Lung (tissue), 11 donors: ENCODE measurements at regions not wholly inside any gene's neighbourhood (a gene's known extent, or its start where the extent isn't known, plus 50 kb on each side); places are given as distances from the start of the nearest gene placed in this dataset.
"Not testable (repeated sequence)": the region's sequence is repeated elsewhere in the genome, so short reads cannot be mapped to it uniquely, and the experiment has no call there.

ENCODE experiments used
- ATAC-seq: fragments of 200-7000 bp; cut with Tn5 transposase; one replicate; pipeline ENCODE4 v1.9.1; 2020; ENCODE audit warnings: moderate number of reproducible peaks; ENCODE audit not compliant: insufficient read depth, low FRiP score
- DNase-seq, 3 donors: peaks; one replicate each; pipeline ENCODE4 v3.0.0-alpha.2; 2013 to 2017
- H3K27ac ChIP-seq, 2 donors: one replicate each; pipeline ENCODE4 v1.5.1; 2013; ENCODE audit warnings: mild to moderate bottlenecking in 2 of 2, moderate library complexity in 2 of 2, control low read depth in 1 of 2, inconsistent platforms in 1 of 2, low read depth in 1 of 2, low read length in 1 of 2
- H3K27me3 ChIP-seq, 3 donors: one replicate each; pipeline ENCODE4 v1.5.1; 2013; ENCODE audit warnings: low read length in 2 of 3; ENCODE audit not compliant: control insufficient read depth in 3 of 3, insufficient read depth in 3 of 3
- H3K36me3 ChIP-seq, 4 donors: one replicate each; pipeline ENCODE4 v1.5.1; 2013; ENCODE audit warnings: low read length in 4 of 4, mild to moderate bottlenecking in 1 of 4, moderate library complexity in 1 of 4; ENCODE audit not compliant: control insufficient read depth in 4 of 4, insufficient read depth in 4 of 4
- H3K4me1 ChIP-seq, 5 donors: one replicate each; pipeline ENCODE4 v1.5.1; 2013; ENCODE audit warnings: low read length in 5 of 5, mild to moderate bottlenecking in 2 of 5, moderate library complexity in 1 of 5; ENCODE audit not compliant: control insufficient read depth in 5 of 5, insufficient read depth in 5 of 5
- H3K4me3 ChIP-seq: one replicate; pipeline ENCODE4 v1.5.1; 2013; ENCODE audit warnings: mild to moderate bottlenecking, control low read depth, moderate library complexity
- H3K9ac ChIP-seq, 2 donors: one replicate each; pipeline ENCODE4 v1.5.1; 2013; ENCODE audit warnings: low read length in 2 of 2, control low read depth in 1 of 2; ENCODE audit not compliant: insufficient read depth in 1 of 2
- H3K9me3 ChIP-seq, 4 donors: one replicate each; pipeline ENCODE4 v1.5.1; 2013; ENCODE audit warnings: low read length in 3 of 4, mild to moderate bottlenecking in 1 of 4, moderate library complexity in 1 of 4; ENCODE audit not compliant: control insufficient read depth in 4 of 4, insufficient read depth in 3 of 4
- WGBS, 2 donors: extraction: QIAGEN DNeasy Blood & Tissue Kit; methylation state at CpG; one replicate each; pipeline ENCODE4 v1.1.7; 2013; 5-methylcytosine and 5-hydroxymethylcytosine counted together
- TF ChIP-seq, protein P1 (sequence below): IDR thresholded peaks from 2 replicates; pipeline ENCODE4 v1.5.1; 2012; ENCODE audit warnings: mild to moderate bottlenecking; ENCODE audit errors: control extremely low read depth, extremely low read depth
- donor health status: control.
- donor health status: control.
- donor health status: Bipolar disorder and iron deficiency.
- donor health status: healthy.
- donor health status: DM: yes; HTN: yes; CAD: no.

DNA sequence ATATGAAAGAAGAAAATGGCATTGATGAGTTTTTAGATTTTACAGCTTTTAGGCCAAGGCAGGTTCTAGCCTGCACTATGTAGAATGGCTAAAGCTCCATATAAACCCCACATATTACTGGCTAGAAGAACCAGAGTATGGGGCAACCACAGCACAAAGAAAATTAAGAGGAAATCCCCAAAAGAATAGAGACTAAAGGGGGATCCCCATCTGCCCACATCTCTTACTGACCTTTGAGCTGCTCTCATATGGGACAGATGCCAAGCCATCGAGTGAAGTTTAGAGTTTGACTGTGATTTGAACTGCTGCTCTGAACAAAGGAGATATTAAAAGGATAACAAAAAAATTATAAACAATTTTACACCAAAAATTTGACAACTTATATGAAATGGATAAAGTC lies 102.2 kb upstream of the HAO2 start:
- ATAC-seq = no peak
- TF ChIP-seq, protein P1, sequence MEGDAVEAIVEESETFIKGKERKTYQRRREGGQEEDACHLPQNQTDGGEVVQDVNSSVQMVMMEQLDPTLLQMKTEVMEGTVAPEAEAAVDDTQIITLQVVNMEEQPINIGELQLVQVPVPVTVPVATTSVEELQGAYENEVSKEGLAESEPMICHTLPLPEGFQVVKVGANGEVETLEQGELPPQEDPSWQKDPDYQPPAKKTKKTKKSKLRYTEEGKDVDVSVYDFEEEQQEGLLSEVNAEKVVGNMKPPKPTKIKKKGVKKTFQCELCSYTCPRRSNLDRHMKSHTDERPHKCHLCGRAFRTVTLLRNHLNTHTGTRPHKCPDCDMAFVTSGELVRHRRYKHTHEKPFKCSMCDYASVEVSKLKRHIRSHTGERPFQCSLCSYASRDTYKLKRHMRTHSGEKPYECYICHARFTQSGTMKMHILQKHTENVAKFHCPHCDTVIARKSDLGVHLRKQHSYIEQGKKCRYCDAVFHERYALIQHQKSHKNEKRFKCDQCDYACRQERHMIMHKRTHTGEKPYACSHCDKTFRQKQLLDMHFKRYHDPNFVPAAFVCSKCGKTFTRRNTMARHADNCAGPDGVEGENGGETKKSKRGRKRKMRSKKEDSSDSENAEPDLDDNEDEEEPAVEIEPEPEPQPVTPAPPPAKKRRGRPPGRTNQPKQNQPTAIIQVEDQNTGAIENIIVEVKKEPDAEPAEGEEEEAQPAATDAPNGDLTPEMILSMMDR = no peak
- H3K4me1 ChIP-seq = no peaks in the 10 kb centered on the region
- no peaks in the 10 kb centered on the region for H3K27me3 ChIP-seq
- H3K4me3 ChIP-seq = no peak overlapping the region
- peaks cover 0 to 2% (median 0%) of the 10 kb centered on the region in 4 donors for H3K9me3 ChIP-seq
- H3K9ac ChIP-seq = no peak overlapping the region
- WGBS, 2 donors = 63 to 79% methylated on average over 1 of the region's 1 CpG
- DNase-seq = no peak
- H3K36me3 ChIP-seq = no peaks in the 10 kb centered on the region
- no peak overlapping the region for H3K27ac ChIP-seq

DNA sequence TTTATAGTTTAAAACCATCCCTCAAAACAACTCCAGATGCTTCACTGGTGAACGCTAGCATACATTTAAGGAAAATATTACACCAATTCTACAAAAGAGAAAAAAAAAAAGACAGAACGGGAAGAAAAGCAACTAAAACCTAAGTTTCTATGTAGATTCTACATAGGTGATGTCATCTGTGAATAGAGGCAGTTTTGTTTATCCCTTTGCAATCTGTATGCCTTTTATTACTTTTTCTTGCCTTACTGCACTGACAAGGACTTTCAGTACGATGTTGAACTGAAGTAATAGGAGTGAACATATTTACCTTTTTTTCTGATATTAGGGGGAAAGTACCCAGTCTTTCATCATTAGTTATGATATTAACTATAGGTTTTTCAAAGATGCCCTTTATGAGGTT lies 101.7 kb upstream of the HAO2 start:
- H3K27me3 ChIP-seq = no peaks in the 10 kb centered on the region
- no peak for DNase-seq
- no peaks in the 10 kb centered on the region for H3K4me1 ChIP-seq
- H3K4me3 ChIP-seq = no peak overlapping the region
- peaks cover 0 to 2% (median 0%) of the 10 kb centered on the region in 4 donors for H3K9me3 ChIP-seq
- TF ChIP-seq, protein P1 = no peak
- WGBS, 2 donors = 80 to 89% methylated on average over 3 of the region's 3 CpGs
- no peaks in the 10 kb centered on the region for H3K36me3 ChIP-seq
- no peak for ATAC-seq
- no peak overlapping the region for H3K9ac ChIP-seq
- H3K27ac ChIP-seq = no peak overlapping the region

DNA sequence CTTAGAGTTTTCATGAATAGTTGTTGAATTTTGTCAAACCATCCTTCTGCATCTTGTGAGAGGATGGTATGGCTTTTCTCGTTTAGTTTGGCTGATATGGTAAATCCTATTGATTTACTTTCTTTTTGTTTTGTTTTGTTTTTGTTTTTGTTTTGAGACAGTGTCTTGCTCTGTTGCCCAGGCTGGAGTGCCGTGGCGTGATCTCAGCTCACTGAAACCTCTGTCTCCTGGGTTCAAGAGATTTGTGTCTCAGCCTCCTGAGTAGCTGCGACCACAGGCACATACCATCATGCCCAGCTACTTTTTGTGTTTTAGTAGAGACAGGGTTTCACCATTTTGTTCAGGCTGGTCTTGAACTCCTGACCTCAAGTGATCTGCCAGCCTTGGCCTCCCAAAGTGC lies 101.3 kb upstream of the HAO2 start:
- ATAC-seq, H3K4me3 ChIP-seq, DNase-seq, H3K9me3 ChIP-seq, H3K27me3 ChIP-seq, H3K4me1 ChIP-seq, H3K9ac ChIP-seq, H3K36me3 ChIP-seq, H3K27ac ChIP-seq: not testable (repeated sequence)
- 91 to 93% methylated on average over 4 of the region's 4 CpGs for WGBS, 2 donors

DNA sequence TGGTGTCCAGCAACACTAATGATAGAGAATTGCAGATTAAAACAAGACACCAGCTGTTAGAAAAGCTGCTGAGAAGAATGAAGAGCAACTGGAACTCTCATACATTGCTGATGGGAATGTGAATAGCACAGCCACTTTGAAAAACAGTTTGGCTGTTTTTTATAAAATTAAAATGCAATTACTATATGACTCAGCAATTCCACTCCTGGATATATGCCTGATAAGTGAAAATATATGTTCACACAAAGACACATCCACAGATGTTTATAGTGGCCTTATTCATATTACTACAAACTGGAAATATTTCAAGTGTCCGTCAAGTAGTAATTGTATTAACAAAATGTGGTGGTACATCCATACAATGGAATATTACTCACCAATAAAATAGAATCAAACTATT lies 99.7 kb upstream of the HAO2 start:
- H3K9ac ChIP-seq = no peak overlapping the region
- WGBS, 2 donors = 93 to 96% methylated on average over 1 of the region's 1 CpG
- no peak overlapping the region for H3K27ac ChIP-seq
- no peak for ATAC-seq
- no peaks in the 10 kb centered on the region for H3K4me1 ChIP-seq
- no peak overlapping the region for H3K4me3 ChIP-seq
- H3K27me3 ChIP-seq = no peaks in the 10 kb centered on the region
- TF ChIP-seq, protein P1 = no peak
- no peak for DNase-seq
- no peaks in the 10 kb centered on the region for H3K36me3 ChIP-seq
- H3K9me3 ChIP-seq = peaks cover 0 to 2% (median 0%) of the 10 kb centered on the region in 4 donors
